ENCODE measurements at regions not wholly inside any gene's neighbourhood (a gene's known extent, or its start where the extent isn't known, plus 50 kb on each side); places are given as distances from the start of the nearest gene placed in this dataset.
A peak's percentile ranks its signal among the peaks of the same experiment; 100 is the strongest.
"Not testable (repeated sequence)": the region's sequence is repeated elsewhere in the genome, so short reads cannot be mapped to it uniquely, and the experiment has no call there.

- peak in 1 of 6 donors; percentile 36 for DNase-seq (ENCODE audit: low read depth in 4 of 6, low spot score in 6 of 6)
- 50% methylated on average over 2 of the region's 7 CpGs for WGBS (ENCODE audit: insufficient coverage)
- no peaks in the 10 kb centered on the region for H3K9me3 ChIP-seq (ENCODE audit: control insufficient read depth, insufficient read depth, low read length)
- H3K36me3 ChIP-seq (ENCODE audit: control insufficient read depth, insufficient read depth, low read length), result no peaks in the 10 kb centered on the region
- H3K4me3 ChIP-seq (ENCODE audit: low read depth, low read length), result no peak overlapping the region
- H3K27ac ChIP-seq (ENCODE audit: low read depth, low read length), result no peak overlapping the region
- no peaks in the 10 kb centered on the region for H3K27me3 ChIP-seq (ENCODE audit: control insufficient read depth, insufficient read depth, low read length)
- H3K4me1 ChIP-seq (ENCODE audit: control insufficient read depth, insufficient read depth, low read length), result no peaks in the 10 kb centered on the region
Observed at GRCh38 chr13:58955546-58956385, 1208.0 kb downstream of the DIAPH3 start.

- H3K36me3 ChIP-seq (ENCODE audit: control insufficient read depth, insufficient read depth, low read length); DNase-seq (ENCODE audit: low read depth in 4 of 6, low spot score in 6 of 6); H3K27ac ChIP-seq (ENCODE audit: low read depth, low read length); H3K4me1 ChIP-seq (ENCODE audit: control insufficient read depth, insufficient read depth, low read length); H3K4me3 ChIP-seq (ENCODE audit: low read depth, low read length); H3K9me3 ChIP-seq (ENCODE audit: control insufficient read depth, insufficient read depth, low read length); H3K27me3 ChIP-seq (ENCODE audit: control insufficient read depth, insufficient read depth, low read length): not testable (repeated sequence)
- WGBS (ENCODE audit: insufficient coverage), result 98% methylated on average over 19 of the region's 22 CpGs
Observed at GRCh38 chr13:58958097-58958496, 1205.6 kb downstream of the DIAPH3 start.

GRCh38 chr13:58960888-58961287, 1202.8 kb downstream of the DIAPH3 start:
- Histone ChIP-seq H3K36me3 (ENCODE audit: control insufficient read depth, insufficient read depth, low read length) (no peaks in the 10 kb centered on the region), H3K27ac (ENCODE audit: low read depth, low read length) (no peak overlapping the region), H3K9me3 (ENCODE audit: control insufficient read depth, insufficient read depth, low read length) (no peaks in the 10 kb centered on the region), H3K4me3 (ENCODE audit: low read depth, low read length) (no peak overlapping the region), H3K27me3 (ENCODE audit: control insufficient read depth, insufficient read depth, low read length) (no peaks in the 10 kb centered on the region), H3K4me1 (ENCODE audit: control insufficient read depth, insufficient read depth, low read length) (no peaks in the 10 kb centered on the region)
- WGBS (ENCODE audit: insufficient coverage), result no CpG with 5 or more reads among the region's 2 CpGs
- DNase-seq (ENCODE audit: low read depth in 4 of 6, low spot score in 6 of 6), result peak in 3 of 6 donors; percentile 10 to 77 (median 16)

- Histone ChIP-seq H3K9me3 (ENCODE audit: control insufficient read depth, insufficient read depth, low read length) (no peaks in the 10 kb centered on the region), H3K27me3 (ENCODE audit: control insufficient read depth, insufficient read depth, low read length) (no peaks in the 10 kb centered on the region), H3K4me3 (ENCODE audit: low read depth, low read length) (no peak overlapping the region), H3K4me1 (ENCODE audit: control insufficient read depth, insufficient read depth, low read length) (no peaks in the 10 kb centered on the region), H3K27ac (ENCODE audit: low read depth, low read length) (no peak overlapping the region), H3K36me3 (ENCODE audit: control insufficient read depth, insufficient read depth, low read length) (no peaks in the 10 kb centered on the region)
- DNase-seq (ENCODE audit: low read depth in 4 of 6, low spot score in 6 of 6), result no peak
- WGBS (ENCODE audit: insufficient coverage), result no CpG with 5 or more reads among the region's 2 CpGs
Observed at GRCh38 chr13:58963321-58963720, 1200.4 kb downstream of the DIAPH3 start.

GRCh38 chr13:58964048-58964447, 1199.7 kb downstream of the DIAPH3 start:
- Histone ChIP-seq H3K36me3 (ENCODE audit: control insufficient read depth, insufficient read depth, low read length) (no peaks in the 10 kb centered on the region), H3K4me3 (ENCODE audit: low read depth, low read length) (no peak overlapping the region), H3K27ac (ENCODE audit: low read depth, low read length) (no peak overlapping the region), H3K27me3 (ENCODE audit: control insufficient read depth, insufficient read depth, low read length) (no peaks in the 10 kb centered on the region), H3K4me1 (ENCODE audit: control insufficient read depth, insufficient read depth, low read length) (no peaks in the 10 kb centered on the region), H3K9me3 (ENCODE audit: control insufficient read depth, insufficient read depth, low read length) (no peaks in the 10 kb centered on the region)
- WGBS (ENCODE audit: insufficient coverage), result 100% methylated on average over 1 of the region's 3 CpGs
- no peak for DNase-seq (ENCODE audit: low read depth in 4 of 6, low spot score in 6 of 6)

- DNase-seq (ENCODE audit: low read depth in 4 of 6, low spot score in 6 of 6), result no peak
- Histone ChIP-seq H3K4me1 (ENCODE audit: control insufficient read depth, insufficient read depth, low read length) (no peaks in the 10 kb centered on the region), H3K36me3 (ENCODE audit: control insufficient read depth, insufficient read depth, low read length) (no peaks in the 10 kb centered on the region), H3K4me3 (ENCODE audit: low read depth, low read length) (no peak overlapping the region), H3K27me3 (ENCODE audit: control insufficient read depth, insufficient read depth, low read length) (no peaks in the 10 kb centered on the region), H3K27ac (ENCODE audit: low read depth, low read length) (no peak overlapping the region), H3K9me3 (ENCODE audit: control insufficient read depth, insufficient read depth, low read length) (no peaks in the 10 kb centered on the region)
- WGBS (ENCODE audit: insufficient coverage), result 100% methylated on average over 3 of the region's 6 CpGs
Observed at GRCh38 chr13:58977085-58977484, 1186.6 kb downstream of the DIAPH3 start.

- no peak overlapping the region for H3K4me3 ChIP-seq (ENCODE audit: low read depth, low read length)
- no peak for DNase-seq (ENCODE audit: low read depth in 4 of 6, low spot score in 6 of 6)
- no CpG with 5 or more reads among the region's 1 CpG for WGBS (ENCODE audit: insufficient coverage)
Observed at GRCh38 chr13:58978331-58978730, 1185.4 kb downstream of the DIAPH3 start.

GRCh38 chr13:58979851-58980250, 1183.9 kb downstream of the DIAPH3 start:
- DNase-seq (ENCODE audit: low read depth in 4 of 6, low spot score in 6 of 6), result no peak
- Histone ChIP-seq H3K9me3 (ENCODE audit: control insufficient read depth, insufficient read depth, low read length) (no peaks in the 10 kb centered on the region), H3K27ac (ENCODE audit: low read depth, low read length) (no peak overlapping the region), H3K27me3 (ENCODE audit: control insufficient read depth, insufficient read depth, low read length) (no peaks in the 10 kb centered on the region), H3K4me1 (ENCODE audit: control insufficient read depth, insufficient read depth, low read length) (no peaks in the 10 kb centered on the region), H3K4me3 (ENCODE audit: low read depth, low read length) (no peak overlapping the region), H3K36me3 (ENCODE audit: control insufficient read depth, insufficient read depth, low read length) (no peaks in the 10 kb centered on the region)
- 100% methylated on average over 1 of the region's 2 CpGs for whole genome bisulfite sequencing (ENCODE audit: insufficient coverage)

More at GRCh38 chr13:58978331-58978730, 1185.4 kb downstream of the DIAPH3 start:
- Histone ChIP-seq H3K4me1 (ENCODE audit: control insufficient read depth, insufficient read depth, low read length) (no peaks in the 10 kb centered on the region), H3K27ac (ENCODE audit: low read depth, low read length) (no peak overlapping the region), H3K36me3 (ENCODE audit: control insufficient read depth, insufficient read depth, low read length) (no peaks in the 10 kb centered on the region), H3K9me3 (ENCODE audit: control insufficient read depth, insufficient read depth, low read length) (no peaks in the 10 kb centered on the region), H3K27me3 (ENCODE audit: control insufficient read depth, insufficient read depth, low read length) (no peaks in the 10 kb centered on the region)

- WGBS (ENCODE audit: insufficient coverage), result no CpG with 5 or more reads among the region's 3 CpGs
- no peak for DNase-seq (ENCODE audit: low read depth in 4 of 6, low spot score in 6 of 6)
- Histone ChIP-seq H3K27ac (ENCODE audit: low read depth, low read length) (no peak overlapping the region), H3K4me1 (ENCODE audit: control insufficient read depth, insufficient read depth, low read length) (no peaks in the 10 kb centered on the region), H3K4me3 (ENCODE audit: low read depth, low read length) (no peak overlapping the region), H3K27me3 (ENCODE audit: control insufficient read depth, insufficient read depth, low read length) (no peaks in the 10 kb centered on the region), H3K9me3 (ENCODE audit: control insufficient read depth, insufficient read depth, low read length) (no peaks in the 10 kb centered on the region), H3K36me3 (ENCODE audit: control insufficient read depth, insufficient read depth, low read length) (no peaks in the 10 kb centered on the region)
Observed at GRCh38 chr13:58985845-58986244, 1177.9 kb downstream of the DIAPH3 start.

GRCh38 chr13:58989556-58989955, 1174.2 kb downstream of the DIAPH3 start:
- H3K27ac ChIP-seq (ENCODE audit: low read depth, low read length), result no peak overlapping the region
- no peaks in the 10 kb centered on the region for H3K9me3 ChIP-seq (ENCODE audit: control insufficient read depth, insufficient read depth, low read length)
- no peaks in the 10 kb centered on the region for H3K27me3 ChIP-seq (ENCODE audit: control insufficient read depth, insufficient read depth, low read length)
- no peak overlapping the region for H3K4me3 ChIP-seq (ENCODE audit: low read depth, low read length)
- no CpG with 5 or more reads among the region's 1 CpG for WGBS (ENCODE audit: insufficient coverage)
- H3K4me1 ChIP-seq (ENCODE audit: control insufficient read depth, insufficient read depth, low read length), result no peaks in the 10 kb centered on the region
- DNase-seq (ENCODE audit: low read depth in 4 of 6, low spot score in 6 of 6), result no peak
- H3K36me3 ChIP-seq (ENCODE audit: control insufficient read depth, insufficient read depth, low read length), result no peaks in the 10 kb centered on the region

All from spinal cord (tissue), 9 donors.